ENCODE measurements at regions not wholly inside any gene's neighbourhood (a gene's known extent, or its start where the extent isn't known, plus 50 kb on each side); places are given as distances from the start of the nearest gene placed in this dataset.

DNA sequence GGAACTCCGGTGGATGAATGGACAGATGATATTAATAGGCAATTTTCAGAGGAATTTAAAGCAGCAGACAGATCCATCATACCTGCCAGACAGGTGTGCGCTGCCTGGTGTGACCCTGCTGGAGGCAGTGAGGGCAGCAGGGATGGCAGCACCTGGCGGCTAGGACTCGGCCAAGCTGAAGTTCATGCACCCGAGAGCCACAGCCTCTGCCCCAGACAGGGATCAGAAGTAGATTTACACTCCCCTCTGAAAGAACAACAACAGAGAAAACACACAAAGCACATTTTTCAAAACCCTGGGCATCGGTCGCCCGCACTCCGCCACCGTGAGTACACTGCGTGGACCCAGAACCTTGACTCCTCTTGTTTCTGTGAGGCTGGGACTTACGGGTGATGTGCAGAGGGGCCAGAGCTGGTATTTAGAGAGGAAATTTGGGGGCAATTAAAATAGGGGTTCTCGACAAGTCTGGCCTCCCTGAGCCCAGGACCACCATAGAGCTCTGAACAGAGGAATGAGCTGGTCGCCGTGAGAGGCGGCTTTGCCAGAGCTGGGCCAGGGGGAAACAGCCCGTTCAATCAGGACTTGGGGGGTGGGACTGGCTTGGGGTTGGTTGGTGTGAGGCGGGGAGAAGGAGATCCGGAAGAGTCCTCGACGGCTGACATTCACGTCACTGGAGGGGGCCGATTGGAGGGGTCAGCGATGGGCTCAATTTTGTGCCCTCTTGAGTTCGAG is 101.0 kb downstream of the METRNL start:
- TF ChIP-seq, protein P1, sequence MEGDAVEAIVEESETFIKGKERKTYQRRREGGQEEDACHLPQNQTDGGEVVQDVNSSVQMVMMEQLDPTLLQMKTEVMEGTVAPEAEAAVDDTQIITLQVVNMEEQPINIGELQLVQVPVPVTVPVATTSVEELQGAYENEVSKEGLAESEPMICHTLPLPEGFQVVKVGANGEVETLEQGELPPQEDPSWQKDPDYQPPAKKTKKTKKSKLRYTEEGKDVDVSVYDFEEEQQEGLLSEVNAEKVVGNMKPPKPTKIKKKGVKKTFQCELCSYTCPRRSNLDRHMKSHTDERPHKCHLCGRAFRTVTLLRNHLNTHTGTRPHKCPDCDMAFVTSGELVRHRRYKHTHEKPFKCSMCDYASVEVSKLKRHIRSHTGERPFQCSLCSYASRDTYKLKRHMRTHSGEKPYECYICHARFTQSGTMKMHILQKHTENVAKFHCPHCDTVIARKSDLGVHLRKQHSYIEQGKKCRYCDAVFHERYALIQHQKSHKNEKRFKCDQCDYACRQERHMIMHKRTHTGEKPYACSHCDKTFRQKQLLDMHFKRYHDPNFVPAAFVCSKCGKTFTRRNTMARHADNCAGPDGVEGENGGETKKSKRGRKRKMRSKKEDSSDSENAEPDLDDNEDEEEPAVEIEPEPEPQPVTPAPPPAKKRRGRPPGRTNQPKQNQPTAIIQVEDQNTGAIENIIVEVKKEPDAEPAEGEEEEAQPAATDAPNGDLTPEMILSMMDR (IDR thresholded peaks at IDR 0.05), result no peak
- Histone ChIP-seq H3K4me1 (no peaks in the 10 kb centered on the region), H3K27me3 (no peaks in the 10 kb centered on the region), H3K27ac (no peak overlapping the region), H3K9me3 (no peaks in the 10 kb centered on the region), H3K4me3 (no peak overlapping the region), H3K36me3 (no peaks in the 10 kb centered on the region)
- intact Hi-C loops (cut with DNase I; ENCODE audit: low total_unique reads), result no loop called here
- no peak for DNase-seq

GRCh38 chr17:83180996-83181481 is 101.6 kb downstream of the METRNL start:
- H3K36me3 ChIP-seq, result no peaks in the 10 kb centered on the region
- no peaks in the 10 kb centered on the region for H3K4me1 ChIP-seq
- no peak for DNase-seq
- intact Hi-C loops (cut with DNase I; ENCODE audit: low total_unique reads), result no loop called here
- no peak overlapping the region for H3K27ac ChIP-seq
- no peaks in the 10 kb centered on the region for H3K27me3 ChIP-seq
- H3K9me3 ChIP-seq, result no peaks in the 10 kb centered on the region
- H3K4me3 ChIP-seq, result no peak overlapping the region
- TF ChIP-seq, protein P1 (IDR thresholded peaks at IDR 0.05), result no peak

- TF ChIP-seq, protein P1 (IDR thresholded peaks at IDR 0.05), result no peak
- H3K36me3 ChIP-seq, result no peaks in the 10 kb centered on the region
- H3K27me3 ChIP-seq, result no peaks in the 10 kb centered on the region
- no peaks in the 10 kb centered on the region for H3K4me1 ChIP-seq
- no peak overlapping the region for H3K27ac ChIP-seq
- H3K4me3 ChIP-seq, result no peak overlapping the region
- intact Hi-C loops (cut with DNase I; ENCODE audit: low total_unique reads), result no loop called here
- H3K9me3 ChIP-seq, result no peaks in the 10 kb centered on the region
- peak in 1 of 2 donors; percentile 62 for DNase-seq
Observed at GRCh38 chr17:83181991-83182619, 102.7 kb downstream of the METRNL start.

- no peaks in the 10 kb centered on the region for H3K36me3 ChIP-seq
- DNase-seq, result peak; percentile 73 to 86
- no peaks in the 10 kb centered on the region for H3K4me1 ChIP-seq
- no peaks in the 10 kb centered on the region for H3K27me3 ChIP-seq
- H3K4me3 ChIP-seq, result no peak overlapping the region
- no peak overlapping the region for H3K27ac ChIP-seq
- TF ChIP-seq, protein P1 (IDR thresholded peaks at IDR 0.05), result no peak
- no peaks in the 10 kb centered on the region for H3K9me3 ChIP-seq
- intact Hi-C loops (cut with DNase I; ENCODE audit: low total_unique reads), result no loop called here
Observed at GRCh38 chr17:83182620-83183101, 103.3 kb downstream of the METRNL start.

DNA sequence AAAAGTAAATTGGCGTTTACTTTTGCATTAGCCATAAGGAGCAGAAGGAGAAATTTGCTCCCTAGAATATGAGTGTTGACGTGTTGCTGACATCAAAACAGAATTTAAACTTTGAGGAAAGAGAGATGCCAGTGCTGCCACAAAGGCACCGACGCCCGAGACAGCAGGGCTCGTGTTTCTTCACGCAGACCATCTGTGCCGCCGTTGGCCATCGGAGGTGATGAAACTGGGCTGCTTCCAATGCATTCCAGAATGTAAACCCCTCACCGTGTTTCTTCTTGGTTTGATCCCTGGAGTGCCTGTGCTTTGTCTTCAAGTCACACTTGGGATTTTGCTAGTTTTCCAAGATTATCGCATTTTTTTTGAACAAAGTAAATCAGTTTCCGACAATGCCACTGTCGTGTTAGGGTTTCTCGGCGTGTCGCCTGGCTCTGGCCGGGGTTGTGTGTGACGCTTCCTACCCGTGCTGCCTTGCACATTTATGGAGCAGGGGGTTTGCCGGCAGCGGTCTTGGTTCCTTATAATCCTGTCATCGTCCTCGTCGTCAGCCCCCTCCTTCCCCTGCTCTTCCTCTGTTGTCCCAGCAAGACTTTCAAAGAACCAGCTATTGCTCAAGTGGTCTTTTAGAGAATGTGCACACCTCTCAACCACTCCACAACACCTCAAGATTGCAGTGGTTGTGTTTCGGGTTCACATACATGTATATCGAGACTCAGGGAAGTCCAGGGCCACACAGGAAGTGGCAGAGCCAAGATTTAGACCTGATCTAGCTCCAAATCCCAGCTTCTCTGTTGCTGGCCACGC is 103.9 kb downstream of the METRNL start:
- TF ChIP-seq, protein P1 (IDR thresholded peaks at IDR 0.05), result no peak
- Histone ChIP-seq H3K36me3 (no peaks in the 10 kb centered on the region), H3K4me3 (no peak overlapping the region), H3K9me3 (no peaks in the 10 kb centered on the region), H3K27ac (no peak overlapping the region), H3K27me3 (no peaks in the 10 kb centered on the region), H3K4me1 (no peaks in the 10 kb centered on the region)
- intact Hi-C loops (cut with DNase I; ENCODE audit: low total_unique reads), result no loop called here
- peak in 1 of 2 donors; percentile 20 for DNase-seq
